NCI-H1105 (cell line): ENCODE measurements at regions not wholly inside any gene's neighbourhood (a gene's known extent, or its start where the extent isn't known, plus 50 kb on each side); places are given as distances from the start of the nearest gene placed in this dataset.
"Not testable (repeated sequence)": the region's sequence is repeated elsewhere in the genome, so short reads cannot be mapped to it uniquely, and the experiment has no call there.

Experiments used
- DNase-seq: peaks from one replicate; lab custom pipeline; 2025; lab: John Stamatoyannopoulos, UW

DNA sequence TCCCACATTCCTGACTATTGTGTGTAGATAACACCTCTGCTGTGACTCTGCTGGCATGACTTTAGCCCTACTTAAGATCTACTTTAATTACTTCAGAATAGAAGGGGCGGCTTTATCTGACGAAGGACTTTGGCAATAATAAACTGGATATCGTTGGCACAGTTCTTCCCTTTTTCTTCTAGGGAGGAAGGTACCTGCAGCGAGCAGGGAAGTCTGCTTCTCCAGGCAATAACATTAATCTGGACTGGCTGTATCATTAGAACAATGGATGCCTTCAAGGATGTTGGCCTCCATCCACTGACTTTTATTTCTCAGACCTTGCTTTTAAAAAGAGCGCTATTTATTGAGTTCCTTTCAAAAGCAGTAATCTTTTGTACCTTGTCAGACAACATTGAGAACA lies 172.6 kb upstream of the THSD7A start:
- no peak for DNase-seq

DNA sequence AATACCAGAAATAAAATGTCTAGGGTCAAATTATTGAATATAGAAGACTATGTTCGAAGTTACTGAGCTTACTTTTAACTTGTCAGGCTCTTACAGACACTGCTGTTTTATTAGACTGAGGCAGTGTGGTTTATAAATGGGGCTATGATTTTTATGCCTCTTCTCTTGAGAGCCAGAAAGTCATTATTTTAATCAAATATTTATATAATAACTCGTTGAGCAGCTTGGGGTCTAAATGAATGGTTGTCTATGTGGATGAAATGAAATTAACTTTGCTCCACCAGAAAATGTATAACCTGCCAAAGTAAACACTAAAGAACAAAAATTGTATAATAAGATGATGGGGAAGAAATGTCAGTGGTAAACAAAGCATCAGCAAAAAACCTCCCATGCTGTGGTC lies 175.6 kb upstream of the THSD7A start:
- DNase-seq, result peak; percentile 33

DNA sequence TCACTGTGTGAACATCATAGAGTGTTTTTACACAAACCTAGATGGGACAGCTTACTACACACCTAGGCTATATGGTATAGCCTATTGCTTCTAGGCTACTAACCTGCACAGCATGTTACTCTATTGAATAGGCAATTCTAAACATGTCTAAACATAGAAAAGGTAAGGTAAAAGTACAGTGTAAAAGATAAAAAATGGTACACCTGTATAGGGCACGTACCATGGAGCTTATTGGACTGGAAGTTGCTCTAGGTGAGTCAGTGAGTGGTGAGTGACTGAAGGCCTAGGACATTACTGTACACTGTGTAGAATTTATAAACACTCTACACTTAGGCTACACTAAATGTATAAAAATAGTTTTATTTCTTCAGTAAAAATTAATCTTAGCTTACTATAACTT lies 182.0 kb upstream of the THSD7A start:
- no peak for DNase-seq

DNA sequence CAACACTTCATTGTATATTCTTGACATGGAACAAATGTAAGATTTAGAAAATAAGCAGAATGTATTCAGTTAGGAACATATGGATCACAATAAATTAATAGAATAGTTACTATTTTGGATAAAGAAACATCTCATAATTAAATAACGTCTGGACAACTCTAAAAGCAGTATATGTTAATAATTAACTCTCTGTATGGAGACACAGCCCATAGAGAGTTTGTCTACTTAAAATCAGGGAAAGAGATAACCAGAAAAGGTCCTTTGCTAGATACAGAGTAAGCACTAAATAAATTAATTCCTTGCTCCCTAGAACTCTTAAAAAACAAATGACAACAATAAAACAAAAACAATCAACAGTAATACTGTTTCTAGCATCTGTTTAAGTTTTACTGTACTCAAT lies 184.4 kb upstream of the THSD7A start:
- DNase-seq, result no peak

DNA sequence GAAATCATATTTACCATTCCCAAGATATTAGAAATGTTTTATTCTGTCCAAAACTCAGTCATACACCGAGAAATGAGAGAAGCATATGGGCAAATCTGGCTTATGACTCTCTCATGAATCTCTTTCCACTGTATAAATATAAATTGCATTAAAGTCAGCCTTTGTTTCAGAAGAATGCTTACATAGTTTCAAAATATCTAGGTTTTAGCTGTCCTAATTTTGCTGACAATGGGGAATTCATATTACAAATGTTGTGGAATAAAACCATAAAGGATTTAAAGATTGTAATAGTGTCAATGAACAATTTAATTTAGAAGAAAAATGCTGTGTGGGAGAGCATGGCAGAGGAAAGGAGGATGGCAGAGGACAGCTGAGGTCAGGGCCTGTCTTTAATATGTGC lies 185.0 kb upstream of the THSD7A start:
- DNase-seq, result no peak

DNA sequence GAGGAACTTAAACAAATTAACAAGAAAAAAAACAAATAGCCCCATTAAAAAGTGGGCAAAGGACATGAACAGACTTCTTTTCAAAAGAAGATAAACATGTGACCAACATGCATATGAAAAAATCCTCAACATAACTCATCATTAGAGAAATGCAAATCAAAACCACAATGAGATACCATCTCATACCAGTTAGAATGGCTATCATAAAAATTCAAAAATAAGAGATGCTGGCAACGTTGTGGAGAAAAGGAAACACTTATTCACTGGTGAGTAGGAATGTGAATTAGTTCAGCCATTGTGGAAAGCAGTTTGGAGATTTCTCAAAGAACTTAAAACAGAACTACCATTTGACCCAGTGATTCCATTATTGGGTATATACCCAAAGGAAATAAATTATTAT lies 189.1 kb upstream of the TMEM106B start:
- DNase-seq, result not testable (repeated sequence)

DNA sequence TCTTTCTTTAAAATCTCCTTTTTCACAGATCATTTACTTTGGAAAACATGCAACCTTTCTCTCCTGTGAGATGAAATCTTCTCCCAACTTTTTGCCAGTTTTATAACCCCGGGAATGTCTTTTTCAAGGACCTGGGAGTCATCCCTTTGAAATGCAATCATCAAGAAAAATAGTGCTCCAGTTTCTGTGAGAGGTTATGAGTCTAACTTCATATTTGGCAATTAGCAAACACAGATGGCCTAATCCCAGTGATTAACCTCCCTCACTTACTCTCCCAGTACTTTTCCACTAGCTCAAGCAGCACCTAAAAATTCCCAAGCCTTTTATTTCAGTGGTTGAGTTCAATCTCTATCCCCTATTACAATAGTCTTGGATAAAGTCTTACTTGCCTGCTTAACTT lies 185.8 kb upstream of the TMEM106B start:
- DNase-seq, result no peak

DNA sequence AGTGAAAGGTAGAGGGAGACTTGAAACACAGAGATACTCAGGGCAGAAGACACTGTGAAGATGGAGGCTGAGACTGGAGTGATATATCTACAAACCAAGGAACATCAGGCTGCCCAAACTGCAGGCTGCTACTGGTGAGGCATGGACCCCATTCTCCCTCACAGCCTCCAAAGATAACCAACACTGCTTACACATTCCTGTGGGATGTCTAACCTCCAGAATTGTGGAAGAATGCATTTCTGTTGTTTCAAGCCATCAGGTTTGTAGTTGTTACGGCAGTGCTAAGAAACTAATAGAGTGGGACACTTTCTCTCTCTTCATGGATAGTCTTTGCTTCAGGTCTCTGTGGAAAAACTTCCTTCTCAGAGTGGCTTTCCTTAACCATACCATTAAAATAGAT lies 182.6 kb upstream of the TMEM106B start:
- no peak for DNase-seq

DNA sequence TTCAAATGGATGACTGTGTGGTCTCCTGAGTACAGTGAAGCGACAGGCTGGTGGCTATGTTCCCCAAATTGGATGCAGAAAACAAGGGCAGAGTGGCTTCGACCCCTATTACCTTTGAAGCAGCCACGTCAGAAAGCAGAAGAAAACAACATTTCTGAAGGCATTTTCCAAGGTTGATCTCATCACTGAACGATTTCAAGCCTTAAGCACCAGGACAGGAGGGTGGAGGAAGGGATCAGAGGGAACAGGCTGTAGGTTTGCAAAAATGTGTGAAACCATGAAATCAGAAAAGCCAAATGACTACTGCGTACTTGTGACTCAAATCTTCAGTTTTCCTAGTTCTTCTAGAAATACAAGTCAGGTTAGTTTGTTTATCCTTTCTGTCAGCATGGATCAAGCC lies 181.0 kb upstream of the TMEM106B start:
- no peak for DNase-seq

DNA sequence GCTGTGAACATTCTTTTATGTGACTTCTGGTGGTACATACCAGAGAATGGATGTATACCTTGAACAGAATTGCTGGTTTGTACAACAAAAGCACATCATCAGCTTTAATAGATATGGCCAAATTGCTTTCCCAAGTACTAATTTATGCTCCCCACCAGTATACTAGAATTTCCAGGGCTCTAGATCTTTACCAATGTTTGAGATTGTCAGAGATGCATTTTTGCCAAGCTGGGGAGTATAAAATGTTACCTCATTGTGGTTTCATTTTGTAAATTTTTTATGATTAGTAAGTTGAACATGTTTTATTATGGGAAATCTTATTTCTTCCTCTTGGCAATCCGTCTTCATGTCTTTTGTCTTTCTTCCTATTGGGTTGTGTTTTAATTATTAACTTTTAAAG lies 179.9 kb upstream of the TMEM106B start:
- DNase-seq, result no peak

DNA sequence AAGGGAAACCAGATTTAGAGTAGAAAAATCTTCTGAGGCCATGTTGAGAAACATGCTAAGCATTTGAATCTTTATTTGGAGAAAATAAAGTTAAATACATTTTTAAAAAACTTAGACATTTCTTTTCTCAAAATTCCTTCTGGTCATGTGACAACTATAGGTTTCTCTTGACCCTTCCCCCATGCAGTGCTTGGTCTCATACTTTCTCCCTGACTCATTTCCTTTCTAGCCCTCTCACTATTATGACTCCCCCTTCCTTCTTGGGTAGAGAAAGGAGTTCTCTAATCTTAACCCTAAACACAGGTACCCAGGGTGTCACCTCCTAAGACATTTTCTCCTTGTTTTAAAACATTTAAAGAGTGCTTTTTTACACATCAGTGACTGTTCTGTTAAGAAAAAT lies 179.5 kb upstream of the TMEM106B start:
- no peak for DNase-seq

DNA sequence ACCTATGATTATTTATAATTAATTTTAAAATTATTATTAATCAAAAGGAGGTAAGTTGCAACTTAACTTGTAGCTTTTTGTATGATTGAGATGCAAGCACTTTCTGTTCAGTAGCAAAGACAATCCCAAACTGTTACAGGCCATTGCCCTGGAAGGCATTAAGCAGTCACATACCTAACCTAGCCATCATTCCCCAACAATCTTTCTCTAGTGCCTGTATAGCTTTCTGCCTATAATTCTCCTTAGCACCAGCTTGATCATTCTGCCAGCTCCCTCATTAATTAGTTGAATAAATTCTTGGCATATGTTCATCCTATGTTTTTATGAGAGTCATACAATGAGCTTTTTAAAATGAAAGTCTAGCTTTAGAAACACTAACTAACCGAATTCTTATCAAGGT lies 178.9 kb upstream of the TMEM106B start:
- no peak for DNase-seq

DNA sequence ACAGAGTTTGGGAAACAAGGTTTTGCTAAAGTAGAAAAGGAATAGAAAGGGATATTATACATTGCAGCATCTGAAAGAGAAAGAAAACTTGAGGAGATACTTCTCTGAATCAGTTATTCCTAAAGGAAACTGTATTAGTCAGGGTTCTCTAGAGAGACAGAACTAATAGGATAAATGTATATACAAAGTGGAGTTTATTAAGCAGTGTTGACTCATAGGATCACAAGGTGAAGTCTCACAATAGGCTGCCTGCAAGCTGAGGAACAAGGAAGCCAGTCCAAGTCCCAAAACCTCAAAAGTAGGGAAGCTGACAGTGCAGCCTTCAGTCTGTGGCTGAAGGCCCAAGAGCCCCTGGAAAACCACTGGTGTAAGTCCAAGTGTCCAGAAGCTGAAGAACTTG lies 167.6 kb upstream of the TMEM106B start:
- DNase-seq, result not testable (repeated sequence)

DNA sequence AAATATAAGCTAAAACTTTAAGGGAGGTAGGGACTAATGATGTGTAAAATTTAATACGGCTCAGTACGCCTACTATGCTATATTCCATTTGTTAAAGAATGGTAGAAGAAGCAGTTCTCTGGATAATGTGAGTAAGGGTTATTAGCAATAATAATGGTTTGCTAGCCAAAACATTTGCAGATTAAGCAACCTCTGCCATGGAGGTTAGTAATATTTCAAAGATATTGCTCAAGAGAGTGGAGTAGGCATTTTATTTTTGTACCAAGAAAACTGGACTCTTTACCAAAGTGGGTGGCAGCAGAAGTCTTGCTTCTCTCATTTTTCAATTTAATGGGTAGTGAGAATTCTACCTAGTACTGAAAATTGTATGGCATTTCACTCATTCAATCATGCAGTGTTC lies 158.9 kb upstream of the TMEM106B start:
- no peak for DNase-seq

DNA sequence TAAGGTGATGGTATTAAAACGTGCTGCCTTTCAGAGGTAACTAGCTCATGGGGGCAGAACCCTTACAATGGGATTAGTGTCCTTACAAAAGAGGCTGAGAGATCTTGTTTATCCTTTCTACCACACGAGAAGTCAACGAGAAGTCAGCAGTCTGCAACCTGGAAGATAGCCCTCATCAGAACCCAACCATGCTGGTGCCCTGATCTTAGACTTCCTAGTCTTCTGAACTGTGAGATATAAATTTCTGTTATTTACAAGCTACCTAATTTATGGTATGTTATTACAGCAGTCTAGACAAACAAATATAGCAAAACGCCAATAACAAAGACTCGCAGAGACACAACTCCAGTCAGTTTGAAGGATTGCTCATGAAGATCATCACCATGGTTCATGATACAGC lies 157.5 kb upstream of the TMEM106B start:
- no peak for DNase-seq

DNA sequence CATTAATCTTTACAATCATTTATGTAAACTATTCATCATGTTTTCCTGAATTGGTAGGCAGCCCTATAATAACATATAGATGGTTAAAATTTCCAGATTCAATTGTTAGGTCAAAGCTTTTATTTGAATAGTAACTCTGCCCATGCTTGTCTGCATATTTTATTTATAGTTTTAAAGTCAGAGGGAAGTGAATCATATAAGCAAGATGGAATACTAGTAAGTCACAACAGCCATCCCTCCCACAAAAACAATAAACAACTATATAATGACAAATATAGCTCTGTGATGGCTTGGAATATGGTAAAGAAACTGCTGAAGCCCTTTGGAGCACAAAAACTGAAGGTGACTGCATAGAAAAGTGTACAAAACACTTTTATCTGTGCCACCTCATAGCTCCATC lies 156.3 kb upstream of the TMEM106B start:
- DNase-seq, result no peak

DNA sequence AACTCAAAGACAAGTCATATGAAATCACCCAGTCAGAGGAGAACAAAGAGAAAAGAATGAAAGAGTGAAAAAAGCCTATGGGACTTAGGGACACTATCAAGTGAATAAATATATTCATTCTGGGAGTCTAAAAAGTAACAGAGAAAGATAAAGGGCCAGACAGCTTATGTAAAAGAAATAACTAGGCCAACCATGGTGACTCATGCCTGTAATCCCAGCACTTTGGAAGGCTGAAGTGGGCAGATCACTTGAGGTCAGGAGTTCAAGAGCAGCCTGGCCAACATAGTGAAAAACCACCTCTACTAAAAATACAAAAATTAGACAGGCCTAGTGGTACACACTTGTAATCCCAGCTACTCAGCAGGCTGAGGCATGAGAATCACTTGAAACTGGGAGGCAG lies 154.7 kb upstream of the TMEM106B start:
- DNase-seq, result no peak

DNA sequence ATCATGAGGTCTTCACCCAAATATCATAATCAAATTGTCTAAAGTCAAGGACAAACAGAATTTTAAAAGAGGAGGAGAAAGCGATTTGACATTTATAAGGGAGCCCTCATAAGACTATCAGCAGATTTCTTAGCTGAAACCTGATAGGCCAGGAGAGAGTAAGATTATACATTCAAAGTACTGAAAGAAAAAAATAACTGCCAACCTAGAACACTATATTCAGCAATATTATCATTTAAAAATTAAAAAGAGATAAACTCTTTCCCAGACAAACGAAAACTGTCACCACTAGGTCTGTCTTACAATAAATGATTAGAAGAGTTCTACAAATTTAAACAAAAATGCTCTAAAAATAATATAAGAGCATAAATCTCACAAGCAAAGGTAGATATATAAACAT lies 154.1 kb upstream of the TMEM106B start:
- DNase-seq, result no peak

DNA sequence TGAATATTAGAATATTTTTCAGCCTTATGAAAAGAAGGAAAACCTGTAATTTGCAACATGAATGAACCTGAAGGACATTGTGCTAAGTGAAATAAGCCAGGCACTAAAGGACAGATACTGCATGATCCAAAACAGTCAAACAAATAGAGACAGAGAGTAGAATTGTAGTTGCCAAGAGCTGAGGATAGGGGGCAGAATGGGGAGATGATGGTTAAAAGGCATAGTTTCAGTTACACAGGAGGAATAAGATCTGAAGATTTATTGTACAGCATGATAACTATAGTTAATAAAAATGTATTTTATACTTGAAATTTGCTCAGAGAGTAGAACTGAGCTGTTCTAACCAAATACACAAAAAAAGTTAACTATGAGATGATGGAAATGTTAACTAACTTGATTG lies 149.0 kb upstream of the TMEM106B start:
- no peak for DNase-seq

DNA sequence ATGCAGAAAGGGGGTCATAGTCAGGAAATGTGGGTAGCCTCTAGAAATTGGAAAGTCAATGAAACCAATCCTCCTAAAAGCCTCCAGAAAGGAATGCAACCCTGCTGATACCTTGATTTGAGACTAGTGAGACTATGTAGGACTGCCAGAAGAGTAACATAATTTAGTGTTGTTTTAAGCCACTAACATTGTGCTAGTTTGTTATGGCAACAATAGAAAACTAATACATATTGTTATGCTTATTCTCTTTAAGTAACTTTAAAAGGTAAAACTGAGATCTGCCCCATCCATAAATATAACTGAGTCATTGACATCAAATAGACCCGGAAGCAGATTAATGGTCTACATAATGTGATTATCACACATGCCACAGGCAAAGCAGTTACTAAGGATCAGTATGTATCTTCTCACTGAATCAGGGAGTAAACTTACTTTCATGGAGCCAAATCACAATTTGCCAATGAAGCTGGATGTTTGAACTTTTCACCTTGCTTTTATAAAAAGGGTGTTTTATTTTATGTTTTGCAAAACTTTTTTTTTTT lies 146.4 kb upstream of the TMEM106B start:
- DNase-seq, result no peak

DNA sequence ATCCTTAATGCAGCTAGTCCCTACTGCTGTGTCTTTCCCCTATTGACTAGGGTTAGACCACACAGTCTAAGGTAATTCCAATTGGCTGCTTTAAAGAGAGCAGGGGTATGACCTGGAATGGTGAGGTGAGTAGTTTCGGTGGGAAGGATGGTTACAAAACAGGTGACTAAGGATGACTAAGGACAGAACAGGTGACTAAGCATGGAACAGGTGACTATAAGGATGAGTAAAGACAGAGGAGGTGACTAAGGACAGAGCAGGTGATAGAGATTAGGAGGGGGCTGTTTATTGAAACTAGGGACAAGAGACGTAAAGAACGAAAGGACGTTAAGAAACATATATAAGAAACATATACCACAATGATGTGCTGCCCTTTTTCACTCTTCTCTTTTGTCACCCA lies 145.1 kb upstream of the TMEM106B start:
- no peak for DNase-seq

DNA sequence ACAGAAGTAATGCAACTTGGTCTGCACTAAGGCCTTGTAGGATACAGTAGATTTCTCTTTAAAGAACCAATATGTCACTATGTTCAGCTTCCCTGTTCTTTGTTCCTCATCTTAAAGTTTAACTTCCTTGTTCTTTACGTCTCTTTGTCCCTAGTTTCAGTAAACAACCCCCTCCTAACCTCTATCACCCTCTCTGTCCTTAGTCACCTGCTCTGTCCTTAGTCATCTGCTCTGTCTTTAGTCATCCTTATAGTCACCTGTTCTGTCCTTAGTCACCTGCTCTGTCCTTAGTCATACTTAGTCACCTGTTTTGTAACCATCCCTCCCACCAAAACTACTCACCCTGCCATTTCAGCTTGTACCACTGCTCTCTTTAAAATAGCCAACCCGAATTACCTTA lies 144.6 kb upstream of the TMEM106B start:
- no peak for DNase-seq

DNA sequence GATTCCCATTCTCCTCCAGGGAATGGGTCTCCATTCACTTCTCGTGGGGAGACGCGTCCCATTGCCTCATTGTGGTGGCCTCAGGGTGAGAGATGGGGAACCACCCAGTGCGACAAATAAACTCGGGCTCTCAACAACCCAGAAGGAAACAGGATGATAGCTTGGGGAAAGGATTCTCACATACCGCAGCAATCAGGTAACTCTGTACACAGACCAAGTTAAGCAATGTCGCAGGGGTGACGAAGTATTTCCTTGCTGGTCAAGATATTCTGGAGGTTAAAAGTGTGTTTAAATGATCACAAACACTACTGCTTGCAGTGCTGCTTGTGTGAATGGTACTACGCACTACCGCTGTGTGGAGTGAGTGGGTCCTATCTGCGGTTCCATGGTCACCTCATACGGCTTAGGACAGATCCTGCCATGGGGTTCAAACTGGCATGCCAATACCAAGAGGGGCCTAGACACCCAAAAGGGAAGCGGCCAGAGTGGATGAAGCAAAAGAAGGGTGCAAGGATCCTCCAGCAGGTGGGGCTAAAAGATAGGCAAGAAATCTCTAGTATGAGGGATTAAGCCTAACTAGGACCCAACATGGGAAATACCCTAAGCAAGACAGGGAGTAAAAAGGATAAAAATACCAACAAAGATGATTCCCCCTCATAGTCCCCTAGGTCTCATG lies 143.8 kb upstream of the TMEM106B start:
- peak; percentile 77 for DNase-seq

DNA sequence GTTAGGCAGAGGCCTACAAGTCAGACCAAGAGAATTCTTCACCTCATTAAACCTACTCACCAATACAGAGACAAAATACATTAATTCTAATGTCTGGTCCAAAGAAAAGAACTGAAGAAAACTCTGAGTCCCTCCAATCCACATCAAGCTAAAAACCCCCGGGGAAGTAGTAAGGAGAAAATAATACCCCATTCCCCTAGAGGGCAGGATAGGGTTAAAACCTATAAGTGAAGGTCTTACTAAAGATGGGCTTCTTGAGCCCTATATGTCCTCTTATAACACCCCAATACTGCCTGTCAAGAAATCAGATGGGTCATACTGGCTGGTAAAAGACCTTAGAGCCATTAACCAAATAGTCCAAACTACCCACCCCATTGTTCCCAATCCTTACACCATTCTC lies 141.3 kb upstream of the TMEM106B start:
- no peak for DNase-seq

DNA sequence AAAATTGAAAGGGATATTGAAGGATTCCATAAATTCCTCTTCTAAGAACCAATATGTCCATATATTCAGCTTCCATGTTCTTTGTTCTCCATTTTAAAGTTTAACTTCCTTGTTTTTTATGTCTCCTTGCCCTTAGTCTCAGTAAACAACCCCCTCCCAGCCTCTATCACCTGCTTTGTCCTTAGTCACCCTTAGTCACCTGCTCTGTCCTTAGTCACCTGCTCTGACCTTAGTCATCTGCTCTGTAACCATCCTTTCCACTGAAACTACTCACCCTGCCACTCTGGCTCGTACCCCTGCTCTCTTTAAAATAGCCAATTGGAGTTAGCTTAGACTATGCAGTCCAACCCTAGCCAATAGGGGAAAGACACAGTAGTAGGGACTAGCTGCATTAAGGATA lies 136.2 kb upstream of the TMEM106B start:
- DNase-seq, result no peak
